ENCODE measurements at regions not wholly inside any gene's neighbourhood (a gene's known extent, or its start where the extent isn't known, plus 50 kb on each side); places are given as distances from the start of the nearest gene placed in this dataset.

DNA sequence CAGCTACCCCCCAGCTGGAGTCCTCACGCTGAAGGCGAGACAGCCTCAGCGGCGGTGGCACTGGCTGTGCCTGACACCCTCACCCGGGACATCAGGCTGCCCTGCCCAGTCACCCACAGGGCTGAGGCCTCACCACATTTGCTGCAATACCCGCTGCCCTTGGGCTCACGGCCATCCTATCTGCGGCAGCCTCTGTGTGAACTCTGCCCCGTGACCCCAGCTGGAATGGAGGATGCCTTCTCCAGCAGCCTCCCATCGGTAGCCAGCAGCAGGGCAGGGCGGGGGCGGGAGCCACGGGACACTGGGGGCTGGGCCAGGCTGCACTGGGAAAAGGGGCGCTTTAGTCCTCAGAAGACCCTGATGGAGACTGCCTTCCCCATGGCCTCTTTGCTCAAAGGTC, 112.4 kb upstream of the ZBTB40 start:
- no peak for DNase-seq (ENCODE audit: low read depth)
- in situ Hi-C loops (cut with HindIII; ENCODE audit: low sequenced_read_pairs) = no loop called here
- H3K4me3 ChIP-seq (ENCODE audit: low read depth, low read length) = no peak overlapping the region
- TF ChIP-seq, protein P1, sequence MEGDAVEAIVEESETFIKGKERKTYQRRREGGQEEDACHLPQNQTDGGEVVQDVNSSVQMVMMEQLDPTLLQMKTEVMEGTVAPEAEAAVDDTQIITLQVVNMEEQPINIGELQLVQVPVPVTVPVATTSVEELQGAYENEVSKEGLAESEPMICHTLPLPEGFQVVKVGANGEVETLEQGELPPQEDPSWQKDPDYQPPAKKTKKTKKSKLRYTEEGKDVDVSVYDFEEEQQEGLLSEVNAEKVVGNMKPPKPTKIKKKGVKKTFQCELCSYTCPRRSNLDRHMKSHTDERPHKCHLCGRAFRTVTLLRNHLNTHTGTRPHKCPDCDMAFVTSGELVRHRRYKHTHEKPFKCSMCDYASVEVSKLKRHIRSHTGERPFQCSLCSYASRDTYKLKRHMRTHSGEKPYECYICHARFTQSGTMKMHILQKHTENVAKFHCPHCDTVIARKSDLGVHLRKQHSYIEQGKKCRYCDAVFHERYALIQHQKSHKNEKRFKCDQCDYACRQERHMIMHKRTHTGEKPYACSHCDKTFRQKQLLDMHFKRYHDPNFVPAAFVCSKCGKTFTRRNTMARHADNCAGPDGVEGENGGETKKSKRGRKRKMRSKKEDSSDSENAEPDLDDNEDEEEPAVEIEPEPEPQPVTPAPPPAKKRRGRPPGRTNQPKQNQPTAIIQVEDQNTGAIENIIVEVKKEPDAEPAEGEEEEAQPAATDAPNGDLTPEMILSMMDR (IDR thresholded peaks at IDR 0.05; ENCODE audit: low read depth, low read length, missing control alignments) = no peak

DNA sequence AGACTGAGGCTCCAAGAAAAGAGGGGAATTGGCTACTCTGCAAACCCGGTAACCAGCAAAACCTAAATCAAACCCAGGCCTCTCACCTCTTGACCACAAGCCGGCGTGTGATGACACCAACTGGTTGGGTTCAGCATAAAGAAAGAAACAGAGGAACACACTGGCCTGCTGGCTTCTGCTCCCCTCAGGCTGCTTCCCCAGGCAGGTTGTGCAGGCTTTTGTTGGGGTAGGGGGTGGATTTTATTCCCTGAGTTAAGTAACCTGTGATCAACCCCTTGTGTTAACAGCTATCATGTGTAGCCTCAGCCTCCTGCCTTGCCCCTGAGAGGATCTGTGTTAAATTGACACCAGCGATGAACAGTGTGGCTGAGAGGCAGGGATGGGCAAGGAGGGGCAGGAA, 111.6 kb upstream of the ZBTB40 start:
- H3K4me3 ChIP-seq (ENCODE audit: low read depth, low read length) = no peak overlapping the region
- TF ChIP-seq, protein P1 (IDR thresholded peaks at IDR 0.05; ENCODE audit: low read depth, low read length, missing control alignments) = no peak
- no peak for DNase-seq (ENCODE audit: low read depth)
- in situ Hi-C loops (cut with HindIII; ENCODE audit: low sequenced_read_pairs) = no loop called here

DNA sequence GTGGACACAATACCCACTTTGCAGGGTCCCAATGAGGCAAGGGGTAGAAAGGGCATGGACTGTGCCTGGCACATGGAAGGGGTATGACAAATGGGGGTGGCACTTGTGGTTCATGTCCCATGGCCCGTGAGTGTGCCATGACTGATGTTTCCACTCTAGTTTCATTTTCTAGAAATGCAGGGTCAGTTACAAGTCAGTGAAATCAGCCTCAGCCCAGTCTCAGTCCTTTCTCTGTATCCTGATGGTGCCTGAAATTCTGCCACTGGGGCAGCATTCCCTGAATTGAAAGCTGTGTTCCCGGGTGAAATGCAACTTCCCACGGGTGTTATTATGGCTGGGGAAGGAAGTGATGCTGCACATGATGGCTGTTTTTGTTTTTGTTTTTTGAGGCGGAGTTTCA, 110.8 kb upstream of the ZBTB40 start:
- in situ Hi-C loops (cut with HindIII; ENCODE audit: low sequenced_read_pairs) = no loop called here
- H3K4me3 ChIP-seq (ENCODE audit: low read depth, low read length) = no peak overlapping the region
- DNase-seq (ENCODE audit: low read depth) = no peak
- TF ChIP-seq, protein P1 (IDR thresholded peaks at IDR 0.05; ENCODE audit: low read depth, low read length, missing control alignments) = no peak

DNA sequence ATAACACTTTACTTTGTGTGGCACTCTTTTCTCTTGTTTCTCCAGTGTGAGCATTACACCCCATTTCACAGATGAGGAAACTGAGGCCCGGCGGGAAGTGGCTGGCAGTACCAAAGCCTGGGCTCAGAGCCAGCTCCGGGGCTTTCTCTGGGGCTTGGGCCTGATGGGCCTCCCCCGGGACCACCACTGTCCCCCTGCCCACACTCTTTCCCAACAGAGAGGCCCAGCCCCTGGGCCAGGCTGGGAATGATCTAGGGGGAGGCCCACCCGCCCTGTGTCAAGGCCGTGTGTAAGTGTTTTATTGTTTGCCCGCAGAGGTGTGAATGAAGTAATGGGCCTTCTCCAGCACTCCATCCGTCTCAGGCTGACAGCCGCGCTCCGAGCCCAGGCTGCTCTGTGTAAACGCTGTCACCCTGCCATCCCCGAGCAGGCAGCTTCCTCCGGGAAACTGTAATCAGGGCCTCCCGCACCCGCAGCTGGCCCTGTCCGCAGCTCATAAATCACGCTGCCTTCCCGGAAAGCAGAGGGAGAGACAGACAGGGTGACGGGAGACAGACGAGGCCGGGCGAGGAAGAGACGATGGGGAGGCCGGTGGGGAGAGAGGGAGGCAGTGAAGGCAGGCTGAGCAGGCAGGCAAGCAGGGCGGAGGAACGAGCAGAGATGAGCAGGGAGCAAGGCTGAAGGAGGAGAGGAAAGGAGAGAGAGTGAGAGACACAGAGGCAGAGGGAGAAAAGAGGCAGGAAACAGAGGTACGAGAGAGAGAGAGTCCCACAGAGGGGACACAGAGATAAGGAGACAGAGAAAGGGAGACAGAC, 109.7 kb upstream of the ZBTB40 start:
- H3K4me3 ChIP-seq (ENCODE audit: low read depth, low read length) = no peak overlapping the region
- no peak for DNase-seq (ENCODE audit: low read depth)
- in situ Hi-C loops (cut with HindIII; ENCODE audit: low sequenced_read_pairs) = no loop called here
- TF ChIP-seq, protein P1 (IDR thresholded peaks at IDR 0.05; ENCODE audit: low read depth, low read length, missing control alignments) = no peak

DNA sequence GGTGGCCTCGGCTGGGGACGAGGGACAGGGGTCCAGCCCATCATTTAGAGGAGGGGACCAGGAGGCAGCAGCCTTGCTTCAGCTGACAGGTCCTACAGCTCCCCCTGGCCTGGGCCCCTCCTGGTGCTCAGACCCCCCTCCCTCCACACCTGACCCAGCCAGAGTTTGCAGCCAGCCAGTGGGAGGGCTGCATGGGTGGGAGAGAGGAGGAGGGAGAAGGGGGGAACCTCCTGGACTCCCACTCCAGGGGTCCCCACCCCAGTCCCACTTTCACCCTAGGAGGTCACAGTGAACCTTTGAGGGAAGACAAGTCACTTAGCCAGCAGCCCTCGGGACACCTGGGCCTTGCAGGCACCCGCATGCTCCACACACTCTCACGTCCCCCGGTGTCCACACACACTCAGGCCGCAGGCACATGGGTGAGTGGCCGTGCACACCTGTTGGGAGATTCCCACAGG, 108.9 kb upstream of the ZBTB40 start:
- DNase-seq (ENCODE audit: low read depth) = no peak
- no peak overlapping the region for H3K4me3 ChIP-seq (ENCODE audit: low read depth, low read length)
- TF ChIP-seq, protein P1 (IDR thresholded peaks at IDR 0.05; ENCODE audit: low read depth, low read length, missing control alignments) = no peak
- in situ Hi-C loops (cut with HindIII; ENCODE audit: low sequenced_read_pairs) = no loop called here

DNA sequence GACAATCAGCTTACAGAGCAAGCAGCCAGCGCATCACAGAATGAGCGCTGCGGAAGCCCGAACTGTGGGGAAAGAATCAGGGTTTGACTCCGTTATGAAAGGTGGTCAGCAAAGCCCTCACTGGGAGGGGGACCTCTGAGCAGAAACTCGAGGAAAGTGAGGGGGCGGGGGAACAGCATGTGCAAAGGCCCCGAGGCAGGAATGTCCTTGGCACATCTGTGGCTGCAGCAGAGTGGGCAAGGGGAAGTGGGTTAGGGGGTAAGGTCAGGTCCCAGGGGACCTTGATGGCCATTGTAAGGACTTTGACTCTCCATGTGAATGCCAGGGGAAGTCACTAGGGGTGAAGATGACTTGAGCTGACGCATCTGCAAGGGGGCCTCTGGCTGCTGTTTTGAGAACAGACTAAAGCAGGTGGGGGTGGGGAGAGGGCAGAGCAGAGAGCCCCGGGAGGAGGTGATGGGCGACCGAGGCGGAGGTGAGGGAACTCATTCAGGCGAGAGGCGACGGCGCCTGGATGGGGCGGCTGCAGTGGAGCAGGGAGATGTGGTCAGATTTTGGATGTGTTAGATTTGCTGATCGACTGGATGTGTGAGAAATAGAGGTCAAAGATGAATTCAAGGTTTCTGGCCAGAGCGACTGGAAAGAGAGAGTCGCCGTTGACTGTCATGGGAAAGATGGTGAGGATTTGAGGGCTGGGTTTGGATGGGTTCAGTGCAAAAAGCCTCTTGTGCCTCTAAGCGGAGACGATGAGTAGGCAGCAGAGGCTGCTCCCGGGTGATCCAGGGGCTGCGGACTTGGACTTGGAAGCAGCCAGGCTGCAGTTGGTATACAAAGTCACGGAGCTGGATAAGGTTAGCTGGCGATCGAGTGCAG, 108.0 kb upstream of the ZBTB40 start:
- H3K4me3 ChIP-seq (ENCODE audit: low read depth, low read length) = no peak overlapping the region
- TF ChIP-seq, protein P1 (IDR thresholded peaks at IDR 0.05; ENCODE audit: low read depth, low read length, missing control alignments) = no peak
- no peak for DNase-seq (ENCODE audit: low read depth)
- in situ Hi-C loops (cut with HindIII; ENCODE audit: low sequenced_read_pairs) = no loop called here
